RPMI7951 (cell line): ENCODE measurements at regions not wholly inside any gene's neighbourhood (a gene's known extent, or its start where the extent isn't known, plus 50 kb on each side); places are given as distances from the start of the nearest gene placed in this dataset.

Experiments used
- DNase-seq: peaks from one replicate; pipeline ENCODE4 v3.0.0-alpha.2; 2012; ENCODE audit warnings: low read depth

DNA sequence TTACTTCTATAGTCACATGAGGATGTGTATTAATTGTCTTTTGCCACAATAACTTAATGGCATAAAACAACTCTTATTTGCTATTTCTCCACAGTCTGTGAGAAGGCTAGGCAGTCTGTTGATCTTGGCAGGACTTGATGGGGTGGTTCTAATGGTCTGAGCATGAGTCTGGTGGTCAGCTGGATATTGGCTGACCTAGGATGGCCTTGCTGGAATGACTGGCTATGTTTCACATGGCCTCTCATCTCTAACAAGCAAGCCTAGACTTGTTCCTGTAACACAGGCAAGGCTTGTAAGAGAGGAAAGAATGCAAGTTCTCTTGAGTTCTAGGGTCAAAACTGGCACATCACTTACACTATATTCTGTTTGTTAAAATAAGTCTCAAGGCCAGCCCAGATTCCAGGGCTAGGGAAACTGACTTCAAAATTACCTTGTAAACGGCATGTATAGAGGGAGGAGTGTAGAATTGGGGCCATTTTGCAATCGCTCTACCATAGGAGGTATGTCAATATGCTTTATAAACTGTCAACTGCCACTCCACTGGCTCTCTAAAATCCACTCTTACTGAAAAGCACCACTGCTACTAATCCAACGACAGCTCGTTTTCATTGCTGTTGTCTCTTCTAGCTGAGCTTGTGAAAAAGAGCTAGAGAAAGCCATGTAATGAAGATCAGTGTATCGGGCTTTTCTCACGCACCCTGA lies 325.0 kb upstream of the PKDCC start:
- DNase-seq: no peak

GRCh38 chr2:41723526-41723925 lies 324.3 kb upstream of the PKDCC start:
- DNase-seq: no peak

GRCh38 chr2:41724465-41724864 lies 323.4 kb upstream of the PKDCC start:
- DNase-seq: no peak

- DNase-seq: no peak
Observed at GRCh38 chr2:41725901-41726300, 321.9 kb upstream of the PKDCC start.

DNA sequence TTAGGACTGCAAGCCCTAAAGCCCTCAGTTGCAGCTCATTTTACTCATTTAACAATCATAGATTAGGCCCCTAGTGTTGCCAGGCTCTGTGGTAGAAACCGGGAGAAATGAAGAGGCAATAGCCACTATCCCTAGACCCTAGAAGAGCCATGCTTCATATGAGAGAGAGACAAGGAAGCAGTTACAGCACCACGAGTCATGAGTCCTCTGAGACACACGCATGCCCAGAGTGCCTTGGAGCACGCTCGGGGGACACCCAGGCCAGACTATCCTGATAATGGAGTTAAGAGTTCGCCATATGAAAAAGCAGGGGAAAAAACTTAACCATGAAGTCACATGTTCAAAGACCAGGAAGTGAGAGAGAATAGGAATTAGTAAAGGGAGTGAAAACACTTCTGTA lies 321.5 kb upstream of the PKDCC start:
- no peak for DNase-seq

DNA sequence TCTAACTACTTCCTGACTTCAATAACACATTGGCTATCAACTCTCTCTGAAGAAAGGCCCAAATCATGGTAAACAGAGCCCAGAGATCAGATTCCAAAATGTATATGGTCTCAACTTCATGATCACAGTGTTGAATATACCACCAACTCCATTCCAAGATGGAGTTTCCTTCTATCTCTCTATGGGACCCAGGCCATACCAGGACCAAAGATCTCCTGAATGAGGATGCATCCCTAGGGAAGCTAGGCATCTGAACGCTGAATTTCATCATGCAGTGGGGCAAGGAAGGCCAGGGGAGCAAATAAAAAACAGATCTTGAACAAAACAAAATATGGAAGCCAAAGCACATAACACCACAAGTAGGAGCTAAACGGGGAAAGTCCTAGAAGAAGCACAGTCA lies 320.7 kb upstream of the PKDCC start:
- DNase-seq: no peak

- DNase-seq: no peak
Observed at GRCh38 chr2:41727711-41728110, 320.1 kb upstream of the PKDCC start.

- DNase-seq: no peak
Observed at GRCh38 chr2:41728788-41729338, 319.0 kb upstream of the PKDCC start.

- DNase-seq: no peak
Observed at GRCh38 chr2:41729800-41730364, 317.9 kb upstream of the PKDCC start.

DNA sequence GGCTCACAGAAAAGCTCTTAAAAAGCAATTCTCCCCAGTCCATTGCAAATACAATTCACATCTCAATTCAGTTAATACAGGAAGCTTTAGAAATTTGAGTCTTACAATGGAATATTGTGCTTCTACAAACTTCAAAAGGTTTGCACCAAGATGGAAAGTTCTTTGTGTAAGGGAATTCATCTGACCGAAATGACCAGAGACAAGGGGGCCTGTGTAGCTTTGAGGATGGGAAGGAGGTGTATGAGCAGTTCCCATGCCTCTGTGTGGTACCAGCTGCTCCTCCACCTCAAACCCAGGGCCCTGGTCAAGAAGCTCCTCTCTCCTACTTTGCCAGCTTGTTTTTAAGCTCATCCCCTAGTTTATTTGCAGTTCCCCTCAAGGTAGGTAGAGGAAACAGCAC lies 312.8 kb upstream of the PKDCC start:
- DNase-seq: peak; percentile 1

- peak; percentile 24 for DNase-seq
Observed at GRCh38 chr2:41735476-41735875, 312.3 kb upstream of the PKDCC start.

DNA sequence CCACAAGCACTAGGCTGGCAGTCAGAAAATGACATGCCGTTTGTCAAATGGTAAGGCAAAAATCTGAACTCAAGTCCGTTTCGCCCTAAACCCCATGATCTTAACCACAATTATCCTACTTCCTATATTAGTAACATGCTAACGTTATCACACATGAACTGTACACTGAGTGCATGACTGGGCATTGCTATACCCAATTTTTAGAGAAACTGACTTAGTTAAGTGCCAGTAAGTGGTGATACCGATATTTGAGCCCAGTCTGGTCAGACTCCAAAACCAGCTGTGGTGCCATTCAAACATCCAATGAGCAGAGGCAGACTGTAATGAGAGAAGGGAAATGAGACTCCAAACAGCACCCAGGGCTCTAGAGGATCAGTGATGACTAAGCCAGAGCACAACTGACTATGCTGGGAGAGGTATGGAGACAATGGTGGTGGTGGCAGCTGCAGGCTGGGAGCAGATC lies 311.7 kb upstream of the PKDCC start:
- DNase-seq: peak; percentile 74

DNA sequence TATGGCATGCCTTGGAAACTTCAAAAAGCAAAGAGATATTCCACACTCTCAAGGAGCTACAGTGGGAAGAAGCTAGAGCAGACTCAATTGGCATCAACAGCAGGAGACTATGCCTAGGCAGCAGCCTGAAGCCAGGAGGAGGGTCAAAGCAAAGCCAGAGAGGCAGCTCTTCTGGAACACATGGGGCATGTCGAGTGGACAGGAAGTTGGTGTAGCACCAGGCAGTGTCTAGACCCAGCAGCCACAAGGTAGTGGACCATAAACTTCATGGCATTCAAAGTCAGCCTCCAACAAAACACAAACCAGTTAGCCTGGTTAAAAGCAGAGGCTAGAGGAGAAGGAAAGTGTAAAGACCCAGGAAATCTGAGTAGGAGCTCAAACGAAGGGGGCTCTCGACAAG lies 311.2 kb upstream of the PKDCC start:
- DNase-seq: no peak

GRCh38 chr2:41737888-41738287 lies 309.9 kb upstream of the PKDCC start:
- DNase-seq: peak; percentile 7

GRCh38 chr2:41741951-41742595 lies 305.7 kb upstream of the PKDCC start:
- no peak for DNase-seq

- DNase-seq: no peak
Observed at GRCh38 chr2:41743324-41743723, 304.5 kb upstream of the PKDCC start.

- DNase-seq: no peak
Observed at GRCh38 chr2:41750829-41751228, 297.0 kb upstream of the PKDCC start.

DNA sequence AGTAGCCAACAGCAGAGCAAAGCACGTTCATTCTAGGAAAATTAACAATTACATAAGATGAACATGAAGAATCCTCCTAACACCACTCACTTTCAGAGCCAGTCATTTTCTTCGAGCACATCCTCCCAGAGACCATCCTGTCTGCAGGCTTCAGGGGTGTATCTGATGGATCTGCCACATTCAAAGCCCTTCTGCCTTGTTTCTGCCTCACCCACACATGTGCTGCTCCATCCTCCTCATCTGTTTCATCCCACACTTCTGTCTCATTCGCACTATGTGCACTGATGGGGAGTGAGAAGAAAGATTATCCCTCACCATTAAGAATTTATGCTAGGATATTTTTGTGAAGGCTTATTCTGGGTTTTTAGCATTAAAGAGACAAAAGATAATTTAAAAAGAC lies 287.9 kb upstream of the PKDCC start:
- no peak for DNase-seq

GRCh38 chr2:41763141-41763540 lies 284.7 kb upstream of the PKDCC start:
- DNase-seq: no peak

DNA sequence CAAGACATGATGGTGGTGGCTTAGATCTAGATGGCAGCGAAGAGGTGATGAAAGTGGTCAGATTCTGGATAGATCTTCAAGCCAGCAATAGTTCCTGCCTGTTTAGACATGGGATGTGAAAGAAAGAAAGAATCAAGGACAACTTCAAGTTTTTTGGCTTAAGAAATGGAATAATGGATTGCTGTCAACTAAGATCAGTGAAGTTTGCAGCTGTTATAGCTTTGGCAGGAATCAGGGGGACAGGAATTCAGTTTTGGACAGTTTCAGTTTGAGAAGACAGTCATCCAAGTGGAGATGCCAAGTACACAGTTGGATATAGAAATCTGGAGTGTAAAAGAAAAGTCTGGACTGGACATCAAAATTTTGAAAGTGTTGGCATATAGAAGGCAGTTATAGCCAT lies 283.7 kb upstream of the PKDCC start:
- no peak for DNase-seq

DNA sequence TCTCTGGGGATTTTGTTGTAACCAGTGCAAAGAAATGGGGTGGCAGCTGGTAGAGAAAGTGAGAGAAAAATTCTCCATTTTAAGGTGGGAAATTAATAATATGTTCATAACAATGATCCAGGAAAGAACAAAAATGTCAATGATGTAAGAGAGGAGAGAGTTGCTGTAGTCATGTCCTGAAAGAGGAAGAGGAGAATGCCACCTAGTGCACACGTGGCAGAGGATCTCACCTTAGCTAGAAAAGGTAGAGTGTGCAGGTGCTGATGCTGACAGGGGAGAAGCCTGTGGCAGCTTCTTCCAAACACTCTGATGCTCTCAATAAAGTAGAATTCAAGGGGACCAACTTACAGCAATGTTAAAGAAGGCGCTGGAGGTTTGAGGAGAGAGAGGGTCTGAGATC lies 282.9 kb upstream of the PKDCC start:
- no peak for DNase-seq

DNA sequence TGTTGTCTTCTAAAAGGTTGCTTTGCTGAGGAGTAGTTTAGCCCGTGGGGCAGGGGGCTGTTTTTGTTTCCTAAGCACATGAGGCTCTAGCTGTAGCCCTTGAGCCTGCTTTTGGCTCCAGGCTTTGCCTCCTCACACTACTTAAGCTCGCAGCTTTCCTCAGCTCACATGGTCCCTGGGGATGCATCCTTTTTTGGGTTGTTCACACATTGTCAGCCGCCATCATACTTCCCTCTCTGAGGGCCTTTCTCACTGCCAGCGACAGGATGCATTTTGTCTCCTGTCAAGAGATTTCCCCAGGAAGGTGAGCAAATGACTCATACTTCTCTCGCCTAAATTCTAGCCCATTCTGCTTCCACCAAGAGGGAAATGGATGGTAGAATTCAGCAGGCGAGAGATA lies 279.5 kb upstream of the PKDCC start:
- DNase-seq: no peak

DNA sequence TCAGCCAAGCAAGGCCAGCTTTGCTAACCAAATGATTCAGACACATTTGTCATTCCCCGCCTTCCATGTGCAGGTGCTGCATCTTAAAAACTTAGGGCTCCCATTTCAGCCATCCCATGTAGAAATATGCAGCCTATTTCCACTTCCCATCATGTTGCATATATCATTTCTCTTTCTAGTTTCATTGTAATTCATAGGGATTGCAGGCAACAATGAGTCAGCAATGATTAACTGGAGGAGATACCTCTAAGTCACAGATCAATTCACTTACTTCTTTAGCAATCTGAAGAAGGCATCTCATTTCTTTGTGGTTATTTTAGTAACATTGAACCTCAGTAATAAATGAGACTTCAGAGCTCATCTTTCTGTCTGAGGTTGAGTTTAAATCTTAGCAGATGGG lies 276.1 kb upstream of the PKDCC start:
- DNase-seq: no peak
